Ishikawa (cell line): ENCODE measurements at regions not wholly inside any gene's neighbourhood (a gene's known extent, or its start where the extent isn't known, plus 50 kb on each side); places are given as distances from the start of the nearest gene placed in this dataset.

Source experiments
- CEBPB ChIP-seq: IDR thresholded peaks from 2 replicates; pipeline ENCODE4 v1.6.1; 2012
- CREB1 ChIP-seq: IDR thresholded peaks from 2 replicates; pipeline ENCODE4 v1.6.1; 2012; ENCODE audit warnings: low read depth
- EGR1 ChIP-seq: IDR thresholded peaks from 2 replicates; pipeline ENCODE4 v1.6.1; 2012
- EP300 ChIP-seq: IDR thresholded peaks from 2 replicates; pipeline ENCODE4 v1.6.1; 2012; ENCODE audit warnings: borderline replicate concordance
- FOXM1 ChIP-seq: IDR thresholded peaks from 2 replicates; pipeline ENCODE4 v1.6.1; 2012; ENCODE audit warnings: low read depth, borderline replicate concordance
- NFIC ChIP-seq: IDR thresholded peaks from 2 replicates; pipeline ENCODE4 v1.6.1; 2012
- RAD21 ChIP-seq: IDR thresholded peaks from 2 replicates; pipeline ENCODE4 v1.6.1; 2012; ENCODE audit warnings: low read depth
- TAF1 ChIP-seq: IDR thresholded peaks from 2 replicates; pipeline ENCODE4 v1.6.1; 2012; ENCODE audit warnings: low read depth, mild to moderate bottlenecking
- TCF12 ChIP-seq: IDR thresholded peaks from 2 replicates; pipeline ENCODE4 v1.6.1; 2012; ENCODE audit warnings: low read depth
- TEAD4 ChIP-seq: IDR thresholded peaks from 2 replicates; pipeline ENCODE4 v1.6.1; 2012
- YY1 ChIP-seq: IDR thresholded peaks from 2 replicates; pipeline ENCODE4 v1.6.1; 2012; ENCODE audit warnings: low read depth
- ZBTB7A ChIP-seq: IDR thresholded peaks from 2 replicates; pipeline ENCODE4 v1.6.1; 2012; ENCODE audit warnings: low read depth
- TF ChIP-seq, protein P1 (sequence below): IDR thresholded peaks from 2 replicates; pipeline ENCODE4 v1.6.1; 2012
- TF ChIP-seq, protein P2 (sequence below): IDR thresholded peaks from 2 replicates; pipeline ENCODE4 v1.6.1; 2012
- TF ChIP-seq, protein P3 (sequence below): IDR thresholded peaks from 2 replicates; pipeline ENCODE4 v1.6.1; 2012; ENCODE audit warnings: low read depth, mild to moderate bottlenecking

DNA sequence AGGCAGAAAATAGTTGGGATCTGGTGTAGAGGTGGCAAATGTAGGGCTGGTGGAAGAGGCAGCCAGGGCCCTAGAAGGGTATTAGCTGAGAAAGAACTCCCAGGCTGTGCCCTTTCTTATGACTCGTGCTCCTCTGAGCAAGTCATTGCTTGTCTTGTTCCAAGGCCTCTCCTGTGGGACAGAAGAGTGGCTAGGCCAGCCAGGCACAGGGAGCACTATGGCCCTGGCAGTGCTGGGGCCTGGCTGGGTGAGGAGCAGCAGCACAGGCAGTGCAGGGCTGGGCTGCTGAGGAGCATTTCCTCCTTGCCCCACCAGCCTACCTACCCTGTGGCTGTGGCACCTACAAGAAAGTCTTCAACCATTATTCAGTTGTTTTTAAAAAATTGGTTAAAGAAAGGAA is 298.5 kb upstream of the NR3C2 start:
- TF ChIP-seq EP300 (no peak), CREB1 (no peak), TEAD4 (no peak), FOXM1 (no peak), TCF12 (no peak), RAD21 (no peak), EGR1 (no peak), TAF1 (no peak), CEBPB (no peak), ZBTB7A (no peak), NFIC (no peak)
- TF ChIP-seq, protein P1, sequence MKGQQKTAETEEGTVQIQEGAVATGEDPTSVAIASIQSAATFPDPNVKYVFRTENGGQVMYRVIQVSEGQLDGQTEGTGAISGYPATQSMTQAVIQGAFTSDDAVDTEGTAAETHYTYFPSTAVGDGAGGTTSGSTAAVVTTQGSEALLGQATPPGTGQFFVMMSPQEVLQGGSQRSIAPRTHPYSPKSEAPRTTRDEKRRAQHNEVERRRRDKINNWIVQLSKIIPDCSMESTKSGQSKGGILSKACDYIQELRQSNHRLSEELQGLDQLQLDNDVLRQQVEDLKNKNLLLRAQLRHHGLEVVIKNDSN: no peak
- TF ChIP-seq, protein P2, sequence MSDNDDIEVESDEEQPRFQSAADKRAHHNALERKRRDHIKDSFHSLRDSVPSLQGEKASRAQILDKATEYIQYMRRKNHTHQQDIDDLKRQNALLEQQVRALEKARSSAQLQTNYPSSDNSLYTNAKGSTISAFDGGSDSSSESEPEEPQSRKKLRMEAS: no peak
- TF ChIP-seq, protein P3, sequence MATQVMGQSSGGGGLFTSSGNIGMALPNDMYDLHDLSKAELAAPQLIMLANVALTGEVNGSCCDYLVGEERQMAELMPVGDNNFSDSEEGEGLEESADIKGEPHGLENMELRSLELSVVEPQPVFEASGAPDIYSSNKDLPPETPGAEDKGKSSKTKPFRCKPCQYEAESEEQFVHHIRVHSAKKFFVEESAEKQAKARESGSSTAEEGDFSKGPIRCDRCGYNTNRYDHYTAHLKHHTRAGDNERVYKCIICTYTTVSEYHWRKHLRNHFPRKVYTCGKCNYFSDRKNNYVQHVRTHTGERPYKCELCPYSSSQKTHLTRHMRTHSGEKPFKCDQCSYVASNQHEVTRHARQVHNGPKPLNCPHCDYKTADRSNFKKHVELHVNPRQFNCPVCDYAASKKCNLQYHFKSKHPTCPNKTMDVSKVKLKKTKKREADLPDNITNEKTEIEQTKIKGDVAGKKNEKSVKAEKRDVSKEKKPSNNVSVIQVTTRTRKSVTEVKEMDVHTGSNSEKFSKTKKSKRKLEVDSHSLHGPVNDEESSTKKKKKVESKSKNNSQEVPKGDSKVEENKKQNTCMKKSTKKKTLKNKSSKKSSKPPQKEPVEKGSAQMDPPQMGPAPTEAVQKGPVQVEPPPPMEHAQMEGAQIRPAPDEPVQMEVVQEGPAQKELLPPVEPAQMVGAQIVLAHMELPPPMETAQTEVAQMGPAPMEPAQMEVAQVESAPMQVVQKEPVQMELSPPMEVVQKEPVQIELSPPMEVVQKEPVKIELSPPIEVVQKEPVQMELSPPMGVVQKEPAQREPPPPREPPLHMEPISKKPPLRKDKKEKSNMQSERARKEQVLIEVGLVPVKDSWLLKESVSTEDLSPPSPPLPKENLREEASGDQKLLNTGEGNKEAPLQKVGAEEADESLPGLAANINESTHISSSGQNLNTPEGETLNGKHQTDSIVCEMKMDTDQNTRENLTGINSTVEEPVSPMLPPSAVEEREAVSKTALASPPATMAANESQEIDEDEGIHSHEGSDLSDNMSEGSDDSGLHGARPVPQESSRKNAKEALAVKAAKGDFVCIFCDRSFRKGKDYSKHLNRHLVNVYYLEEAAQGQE: no peak

DNA sequence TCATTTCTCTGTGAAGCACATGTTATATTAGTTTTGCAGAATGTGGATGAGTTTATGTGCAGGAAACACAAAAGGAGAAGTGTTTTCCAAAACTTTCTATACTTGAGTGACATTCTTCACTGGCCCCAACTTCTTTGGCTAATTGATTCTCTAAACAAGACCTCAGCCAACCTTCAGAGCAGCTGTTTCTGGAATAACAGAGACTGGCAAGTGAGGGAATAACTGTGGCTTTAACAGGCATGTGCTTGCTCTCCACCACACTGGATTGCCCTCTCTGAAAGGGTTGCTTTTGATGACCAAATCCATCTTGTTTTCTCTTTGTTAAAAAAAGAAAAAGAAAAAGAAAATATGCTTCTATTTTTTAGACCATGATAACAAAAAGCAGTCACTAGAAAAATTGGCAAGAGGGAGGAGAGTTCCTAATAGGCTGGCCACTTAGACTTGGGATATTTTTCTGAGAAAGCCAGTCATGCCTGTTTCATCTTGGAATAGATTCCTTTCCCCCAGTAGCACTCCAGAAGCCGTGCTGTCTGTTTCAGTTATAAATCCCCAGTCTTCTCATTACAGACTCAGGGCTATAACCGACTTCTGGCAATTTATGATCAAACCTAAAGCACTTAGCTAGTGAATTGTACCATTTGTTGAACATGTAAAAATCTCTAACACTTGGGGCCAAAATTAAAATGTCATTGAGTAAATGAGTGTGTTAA is 295.0 kb upstream of the NR3C2 start:
- TF ChIP-seq, protein P3: no peak
- TF ChIP-seq TCF12 (no peak), EP300 (no peak), CEBPB (no peak), YY1 (no peak), TEAD4 (no peak), CREB1 (no peak), NFIC (no peak), FOXM1 (no peak), RAD21 (no peak), ZBTB7A (no peak), EGR1 (no peak), TAF1 (no peak)
- TF ChIP-seq, protein P1: no peak
- TF ChIP-seq, protein P2: no peak

DNA sequence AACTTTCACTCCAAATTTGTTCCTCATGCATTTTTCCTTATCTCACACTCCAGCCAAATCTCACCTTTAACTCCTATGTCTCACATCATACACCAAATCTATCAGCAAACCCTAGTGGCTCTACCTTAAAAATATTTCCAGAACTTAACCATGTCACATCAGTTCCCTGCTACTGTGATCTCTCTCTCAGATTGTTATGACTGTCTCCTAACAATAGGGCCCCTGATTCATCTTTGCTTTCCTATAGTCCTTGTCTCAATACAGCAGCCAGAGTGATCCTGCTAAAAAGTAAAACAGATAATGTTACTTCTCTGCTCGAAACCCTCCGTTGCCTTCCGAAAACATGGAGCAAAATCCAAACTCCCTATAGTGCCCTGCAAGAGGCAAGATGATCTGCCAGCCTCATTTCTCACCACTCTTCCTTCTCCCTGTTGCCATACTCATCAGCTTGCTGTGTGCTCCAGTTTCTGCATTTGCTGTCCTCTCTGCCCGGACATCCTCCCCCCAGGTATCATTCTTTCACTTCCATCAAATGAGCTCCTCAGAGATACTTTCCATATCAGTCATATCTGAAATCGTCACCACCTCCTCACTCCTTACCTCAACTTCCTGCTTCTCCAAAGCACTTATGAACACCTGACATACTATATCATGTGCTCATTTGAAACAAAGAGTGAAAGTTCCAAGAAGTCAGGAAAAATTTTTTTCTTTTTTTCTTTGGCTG is 293.4 kb upstream of the NR3C2 start:
- TF ChIP-seq YY1 (no peak), EGR1 (no peak), TEAD4 (no peak), TAF1 (no peak), TCF12 (no peak), EP300 (no peak), FOXM1 (no peak), NFIC (no peak), CREB1 (no peak), CEBPB (no peak), ZBTB7A (no peak), RAD21 (no peak)
- TF ChIP-seq, protein P3: no peak
- TF ChIP-seq, protein P1: no peak
- TF ChIP-seq, protein P2: no peak
